NCI-H748 treated with DMSO at 0.1 percent for 48 hours (cell line): ENCODE measurements at regions not wholly inside any gene's neighbourhood (a gene's known extent, or its start where the extent isn't known, plus 50 kb on each side); places are given as distances from the start of the nearest gene placed in this dataset.
A peak's percentile ranks its signal among the peaks of the same experiment; 100 is the strongest.
"Not testable (repeated sequence)": the region's sequence is repeated elsewhere in the genome, so short reads cannot be mapped to it uniquely, and the experiment has no call there.

Experiments used
- DNase-seq: peaks from one replicate; lab custom pipeline; 2025; lab: John Stamatoyannopoulos, UW

DNA sequence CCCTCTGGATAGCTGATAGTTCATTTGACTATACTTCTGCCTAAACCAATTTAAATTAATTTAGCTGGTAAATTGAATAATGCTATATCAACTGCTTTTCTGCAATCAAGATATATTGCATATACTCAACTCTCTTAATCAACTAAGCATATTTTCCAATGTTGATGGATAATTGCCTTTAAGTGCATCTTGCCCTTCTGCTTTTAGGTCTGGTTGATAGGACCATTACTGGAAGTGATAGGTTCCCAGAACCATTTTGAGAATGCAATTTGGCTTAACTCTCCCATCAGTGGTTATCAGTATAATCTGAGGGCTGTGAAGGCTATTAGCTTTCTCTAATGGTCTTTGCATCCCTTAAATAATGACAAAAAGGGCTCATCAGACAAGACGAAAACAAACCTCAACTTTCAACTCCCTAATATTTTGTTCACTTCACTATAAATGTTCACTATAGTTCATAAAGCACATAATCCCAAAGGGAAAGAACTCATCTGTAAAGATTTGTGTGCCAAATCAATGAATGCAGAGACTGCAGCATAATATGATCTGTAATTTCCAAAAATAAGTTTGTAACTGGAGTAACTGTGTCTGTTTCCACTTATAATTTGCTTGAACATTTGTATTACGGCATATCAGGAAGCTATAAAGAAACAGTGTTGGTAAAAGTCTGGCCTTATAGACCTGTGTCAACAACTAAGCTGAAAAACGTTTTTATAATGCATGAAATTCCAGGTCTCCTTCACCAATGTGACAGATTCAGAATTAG lies 273.6 kb downstream of the FBXO8 start:
- no peak for DNase-seq

- no peak for DNase-seq
These were observed 278.0 kb downstream of the FBXO8 start for GRCh38 chr4:174005422-174005821.

DNA sequence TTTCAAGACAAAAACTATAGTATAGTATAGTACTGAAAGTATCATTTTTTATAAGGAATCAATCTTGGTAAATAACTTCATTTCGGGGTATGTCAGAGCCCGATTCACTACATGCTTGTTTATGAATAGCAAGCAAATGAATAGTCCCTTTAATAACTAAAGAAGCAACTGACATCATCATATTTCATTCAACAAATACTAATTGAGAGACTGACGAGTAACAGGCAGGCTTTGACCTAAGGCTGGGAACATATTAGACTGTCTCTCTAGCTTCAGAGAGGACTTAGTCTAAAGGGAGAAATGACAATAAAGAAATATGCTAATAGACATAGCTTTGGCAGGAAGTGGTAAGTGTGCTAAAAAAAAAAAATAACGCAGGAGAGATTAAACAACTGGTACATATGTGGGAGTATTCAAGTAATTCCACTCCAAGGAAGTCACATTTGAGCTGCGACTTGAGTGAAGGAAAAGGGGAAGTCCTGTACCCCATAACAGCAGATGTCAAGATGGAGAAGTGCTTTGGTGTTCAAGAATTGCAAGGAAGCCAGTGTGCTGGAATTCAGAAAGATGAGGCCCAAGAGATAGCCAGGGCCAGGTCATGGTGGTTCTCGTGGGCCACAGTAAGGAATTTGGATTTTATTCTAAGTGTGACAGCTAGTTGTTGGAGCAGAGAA lies 284.9 kb downstream of the FBXO8 start:
- DNase-seq = no peak

GRCh38 chr4:173995779-173996178 lies 287.7 kb downstream of the FBXO8 start:
- DNase-seq = not testable (repeated sequence)

- no peak for DNase-seq
These were observed 291.7 kb downstream of the FBXO8 start for GRCh38 chr4:173991814-173992213.

GRCh38 chr4:173991316-173991715 lies 292.2 kb downstream of the FBXO8 start:
- DNase-seq = no peak

DNA sequence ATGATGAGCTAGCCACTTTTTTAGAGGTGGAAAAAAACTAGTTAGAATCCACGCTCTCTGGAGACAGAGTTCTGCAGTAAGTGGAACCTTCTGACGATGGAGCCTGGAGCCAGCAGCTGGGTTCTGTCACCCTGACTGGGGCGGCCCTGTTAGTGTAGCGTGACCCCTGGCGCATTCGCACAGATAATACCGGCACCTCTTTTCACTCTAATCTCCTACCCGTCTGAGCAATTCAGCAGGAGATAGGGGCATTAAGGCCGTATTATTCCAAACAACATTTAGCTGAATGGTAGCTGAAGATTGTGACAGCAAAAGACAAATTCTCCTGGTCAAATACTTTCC lies 292.6 kb downstream of the FBXO8 start:
- peak; percentile 55 for DNase-seq

- peak; percentile 68 for DNase-seq
These were observed 293.2 kb downstream of the FBXO8 start for GRCh38 chr4:173990126-173990868.

GRCh38 chr4:173963523-173963922 lies 319.9 kb downstream of the FBXO8 start:
- not testable (repeated sequence) for DNase-seq

GRCh38 chr4:173960398-173960797 lies 323.1 kb downstream of the FBXO8 start:
- DNase-seq = no peak

DNA sequence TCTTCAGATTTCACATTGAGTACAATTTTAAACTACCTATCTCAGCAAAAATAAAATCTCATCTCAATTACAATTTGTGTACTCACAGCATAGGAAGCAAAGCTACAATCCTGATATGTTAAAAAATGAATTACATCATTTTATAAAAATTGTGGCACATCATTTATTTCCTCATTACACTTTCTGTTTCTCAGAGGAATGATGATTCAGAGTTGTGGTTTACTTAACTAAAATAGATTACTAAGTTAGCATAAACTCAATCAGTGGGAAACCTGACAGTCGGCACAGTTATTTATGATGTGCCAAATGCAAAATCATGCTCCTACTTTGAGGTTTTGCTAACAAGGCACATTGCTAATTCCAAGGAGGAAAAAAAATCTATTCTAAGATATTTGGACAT lies 325.0 kb downstream of the FBXO8 start:
- DNase-seq = no peak

DNA sequence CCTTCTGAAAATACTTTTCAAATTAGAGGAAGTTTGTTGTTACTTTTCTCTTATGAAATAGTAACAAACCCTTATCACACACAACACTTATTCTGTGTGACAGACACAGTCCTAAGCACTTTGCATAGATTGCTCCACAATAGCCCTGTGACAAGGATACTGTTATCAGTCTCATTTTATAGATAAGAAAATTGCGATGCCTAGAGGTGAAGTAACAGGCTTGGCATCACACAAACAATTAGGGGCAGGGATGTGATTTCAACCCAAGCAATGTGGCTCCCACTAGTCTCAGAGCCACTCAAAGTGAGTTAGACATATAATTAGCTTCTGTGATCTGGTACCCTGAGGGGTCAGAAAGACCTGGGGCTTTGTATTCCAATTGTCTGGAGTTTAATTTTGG lies 339.9 kb downstream of the FBXO8 start:
- no peak for DNase-seq

- DNase-seq = no peak
These were observed 343.3 kb downstream of the FBXO8 start for GRCh38 chr4:173940146-173940545.

- DNase-seq = no peak
These were observed 345.7 kb downstream of the FBXO8 start for GRCh38 chr4:173937631-173938270.

GRCh38 chr4:173936861-173937260 lies 346.6 kb downstream of the FBXO8 start:
- no peak for DNase-seq

GRCh38 chr4:173935622-173936405 lies 347.7 kb downstream of the FBXO8 start:
- DNase-seq = no peak

DNA sequence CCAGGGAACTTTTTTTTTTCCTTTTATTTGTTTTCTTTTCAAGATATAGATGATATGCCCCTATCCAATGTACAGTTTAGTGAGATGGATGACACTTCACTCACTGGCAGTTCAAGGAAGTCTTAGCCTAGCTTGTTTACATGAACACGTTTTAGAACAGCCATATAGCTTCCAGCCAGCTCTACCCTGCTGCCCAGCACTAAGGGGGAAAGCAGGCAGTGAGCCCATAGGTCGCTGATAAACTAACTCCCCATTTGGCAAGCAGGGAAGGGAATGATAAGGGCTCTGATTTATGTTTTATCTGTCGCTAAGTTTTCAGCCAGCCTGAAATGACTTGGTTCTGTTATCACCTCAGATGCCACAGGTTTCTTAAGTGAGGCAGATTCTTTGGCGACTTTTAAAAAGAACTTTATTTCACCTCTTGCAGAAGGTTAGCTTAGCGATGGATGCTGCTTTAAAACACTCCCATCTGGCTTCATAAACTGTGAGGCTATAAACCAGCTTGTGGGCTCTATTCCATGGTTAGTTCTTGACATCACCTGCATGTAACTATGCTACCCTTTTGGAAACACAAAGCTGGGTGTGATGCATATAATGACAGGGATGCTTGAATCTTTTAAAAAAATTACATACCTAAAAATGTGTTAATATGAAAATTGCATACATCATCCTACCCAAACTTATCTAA lies 348.4 kb downstream of the FBXO8 start:
- no peak for DNase-seq

DNA sequence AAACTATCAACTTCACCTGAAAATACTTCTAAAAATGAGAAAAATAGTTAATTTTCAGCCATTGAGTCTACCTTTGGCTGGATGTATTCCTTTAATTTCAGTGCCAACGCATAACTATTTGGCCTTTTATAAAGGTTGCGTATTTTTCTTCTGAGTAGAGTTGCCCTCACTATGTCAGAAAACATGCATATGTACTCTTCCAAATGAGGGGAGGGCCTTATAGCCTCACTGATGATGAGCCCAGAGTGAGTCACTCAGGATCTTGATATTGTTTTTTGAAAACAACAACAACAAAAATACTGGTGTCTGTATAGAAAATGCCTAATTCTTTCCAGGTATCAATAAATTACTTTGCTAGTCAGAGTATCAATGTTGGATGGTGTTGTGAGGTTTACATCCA lies 349.3 kb downstream of the FBXO8 start:
- no peak for DNase-seq

DNA sequence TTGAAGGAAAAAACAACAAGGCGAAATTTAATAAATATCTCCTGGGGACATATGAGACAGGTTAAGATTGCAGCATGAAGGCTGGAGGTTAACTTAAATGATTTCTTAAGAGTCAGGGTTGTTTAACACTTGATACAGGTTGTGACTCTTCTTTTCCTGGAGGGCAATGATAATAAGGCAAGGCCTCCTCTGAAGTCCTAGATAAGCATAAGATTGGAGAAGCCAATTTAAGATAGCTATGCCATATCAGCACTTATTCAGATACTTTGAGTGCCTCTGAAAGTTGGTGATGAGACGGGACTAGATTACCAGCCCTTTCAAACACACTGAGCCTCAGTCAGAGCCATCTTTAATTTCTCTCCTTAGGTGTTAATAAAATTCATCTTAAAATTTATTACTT lies 350.8 kb downstream of the FBXO8 start:
- no peak for DNase-seq

DNA sequence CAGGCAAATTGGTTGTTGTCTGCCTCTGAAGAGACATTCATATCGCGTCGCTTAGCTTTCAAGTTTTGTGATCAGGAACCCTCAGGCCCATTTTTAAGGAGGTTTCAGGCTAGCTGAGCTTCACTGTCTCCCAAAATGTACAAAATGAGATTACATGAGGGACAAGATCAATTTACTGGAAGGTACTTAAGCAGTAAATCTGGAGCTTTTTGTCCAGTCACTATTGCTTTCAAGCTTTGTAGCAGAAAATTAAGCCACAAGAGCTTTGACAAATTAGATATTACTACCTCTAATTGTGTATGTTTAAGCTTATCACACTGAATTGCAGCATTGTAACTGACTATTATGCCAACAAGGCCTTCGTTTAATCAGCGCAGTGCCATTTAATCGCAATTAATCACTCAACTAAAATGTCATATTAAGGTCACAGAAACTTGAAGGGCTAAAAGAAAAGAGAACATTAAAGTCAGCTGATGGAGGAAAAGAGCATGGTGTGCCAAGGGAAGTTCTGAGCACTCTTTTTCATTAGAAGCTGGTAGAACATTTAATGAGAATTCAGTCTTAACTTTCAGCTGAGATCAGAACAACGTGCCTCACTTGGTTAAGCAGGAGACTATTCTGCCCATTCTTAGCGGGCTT lies 353.0 kb downstream of the FBXO8 start:
- DNase-seq = peak; percentile 55

DNA sequence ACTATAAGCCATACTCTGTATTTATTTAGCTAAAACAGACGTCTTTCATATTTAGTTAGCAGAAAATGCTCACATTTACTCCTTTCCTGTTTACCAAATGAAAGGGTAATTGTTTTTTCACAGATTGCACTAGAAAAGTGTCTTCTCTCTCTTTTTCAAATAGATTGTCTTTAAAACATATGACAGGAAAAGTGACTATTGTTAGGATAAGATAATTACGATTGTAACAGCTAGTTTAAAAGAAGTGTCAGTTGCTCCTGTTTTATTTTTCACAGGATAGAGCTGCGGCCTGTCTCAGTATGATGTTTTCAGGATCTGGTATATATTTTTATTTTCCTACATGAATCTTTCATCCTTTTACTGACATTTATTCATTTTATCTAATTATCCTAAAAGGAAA lies 353.5 kb downstream of the FBXO8 start:
- no peak for DNase-seq
